NCI-H128 (cell line): ENCODE measurements at regions not wholly inside any gene's neighbourhood (a gene's known extent, or its start where the extent isn't known, plus 50 kb on each side); places are given as distances from the start of the nearest gene placed in this dataset.
A peak's percentile ranks its signal among the peaks of the same experiment; 100 is the strongest.

ENCODE experiments used
- DNase-seq: peaks from one replicate; lab custom pipeline; 2025; ENCODE audit not compliant: unreplicated experiment; lab: John Stamatoyannopoulos, UW

- DNase-seq, result no peak
Observed at GRCh38 chr16:54490112-54490488, 203.5 kb upstream of the IRX3 start.

GRCh38 chr16:54489225-54490111 is 202.9 kb upstream of the IRX3 start:
- peak; percentile 28 for DNase-seq

DNA sequence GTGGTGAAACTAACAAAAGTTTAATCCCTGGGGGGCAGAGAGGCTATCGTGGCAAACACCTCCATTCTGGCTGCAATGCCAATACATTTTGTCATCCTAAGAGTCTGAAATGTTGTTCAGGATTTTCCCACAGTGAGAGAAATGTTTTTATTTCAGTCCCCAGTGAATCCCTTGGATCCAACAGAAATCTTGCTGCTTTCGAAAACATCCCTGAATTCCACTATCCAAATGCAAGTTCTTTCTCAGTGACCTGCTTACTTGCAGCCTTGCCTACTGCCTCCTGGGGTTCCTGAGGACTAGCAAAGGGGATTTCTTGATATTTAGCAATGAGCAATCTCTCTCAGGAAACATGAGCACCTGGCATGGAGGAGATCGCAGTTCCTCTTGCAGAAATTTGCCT is 202.1 kb upstream of the IRX3 start:
- DNase-seq, result no peak

DNA sequence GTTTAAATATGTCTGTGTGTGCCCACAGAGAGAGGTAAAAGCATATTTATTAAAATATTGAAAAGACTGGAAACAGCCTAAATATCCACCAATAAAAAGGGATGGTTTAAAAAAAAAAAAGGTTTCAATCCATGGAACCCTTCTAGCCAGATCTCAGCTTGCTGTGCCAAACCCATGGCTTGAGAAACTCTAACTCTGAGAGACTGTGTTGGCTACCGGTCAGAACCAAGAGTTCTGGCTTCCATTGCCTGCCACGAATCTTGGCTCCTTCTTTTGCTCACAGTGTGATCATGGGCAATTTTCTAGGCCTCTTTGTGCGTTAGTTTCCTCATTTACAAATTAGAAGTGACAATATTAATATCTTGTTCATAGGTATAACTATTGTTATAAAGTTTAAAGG is 201.3 kb upstream of the IRX3 start:
- DNase-seq, result no peak

DNA sequence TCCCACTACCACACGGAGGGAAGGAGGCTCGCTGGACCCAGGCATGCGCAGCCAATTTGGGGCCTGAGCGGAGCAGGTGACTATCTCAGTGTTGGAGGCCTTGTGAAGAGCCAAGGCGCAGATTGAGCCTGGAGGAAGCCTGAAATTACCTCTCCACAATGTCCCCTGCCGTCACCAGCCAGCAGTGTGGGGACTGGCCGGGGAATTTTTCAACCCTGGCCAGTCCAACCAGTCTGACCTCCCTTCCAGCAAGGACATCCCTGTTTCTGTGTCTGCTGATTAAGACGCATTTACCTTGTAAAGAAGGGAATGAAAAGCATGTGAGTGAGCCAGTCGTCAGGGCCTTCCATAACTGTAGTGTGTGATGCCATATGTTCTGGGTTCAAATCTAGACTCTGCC is 198.1 kb upstream of the IRX3 start:
- no peak for DNase-seq

GRCh38 chr16:54482892-54483574 is 196.4 kb upstream of the IRX3 start:
- no peak for DNase-seq

DNA sequence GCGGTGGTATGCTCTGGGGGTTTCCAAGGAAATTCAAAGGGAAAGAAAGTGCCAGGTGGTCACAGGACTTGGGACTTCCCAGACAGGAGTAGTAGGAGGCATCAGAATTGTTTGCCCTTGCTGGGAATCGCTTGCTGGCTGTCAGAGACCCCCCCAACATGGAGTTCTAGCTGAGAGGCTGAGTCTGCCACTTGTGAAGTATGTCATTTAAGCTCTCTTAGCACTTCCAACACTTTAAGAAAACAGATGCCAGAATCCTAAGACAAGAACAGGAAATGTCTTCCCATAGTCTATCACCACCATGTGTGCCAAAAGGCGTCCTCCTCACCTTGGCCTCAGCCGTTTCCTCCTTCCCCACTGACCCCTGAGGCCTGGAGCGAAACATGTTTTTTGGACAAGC is 193.8 kb upstream of the IRX3 start:
- no peak for DNase-seq

- DNase-seq, result no peak
Observed at GRCh38 chr16:54479546-54479945, 193.0 kb upstream of the IRX3 start.

DNA sequence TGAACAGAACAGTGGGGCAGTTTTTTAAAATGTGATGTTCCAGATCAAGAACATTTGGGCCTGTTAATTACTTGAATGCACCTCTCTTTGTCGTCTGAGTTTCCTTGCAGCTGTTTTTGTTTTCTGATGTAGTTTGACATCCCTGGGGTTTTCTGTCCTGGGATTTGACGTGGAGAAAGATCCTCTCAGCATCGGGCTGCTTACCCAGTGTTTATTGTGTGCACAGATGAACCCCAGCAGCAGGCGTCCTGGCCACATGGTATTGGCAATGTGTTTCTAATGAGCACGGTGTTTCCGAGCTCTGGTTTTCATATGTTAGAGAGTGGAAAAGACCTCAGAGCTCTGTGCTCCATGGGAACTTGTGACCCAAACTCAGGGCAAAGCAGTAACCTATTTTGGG is 191.1 kb upstream of the IRX3 start:
- no peak for DNase-seq

GRCh38 chr16:54475019-54475601 is 188.5 kb upstream of the IRX3 start:
- no peak for DNase-seq

- DNase-seq, result no peak
Observed at GRCh38 chr16:54473226-54473993, 186.8 kb upstream of the IRX3 start.

DNA sequence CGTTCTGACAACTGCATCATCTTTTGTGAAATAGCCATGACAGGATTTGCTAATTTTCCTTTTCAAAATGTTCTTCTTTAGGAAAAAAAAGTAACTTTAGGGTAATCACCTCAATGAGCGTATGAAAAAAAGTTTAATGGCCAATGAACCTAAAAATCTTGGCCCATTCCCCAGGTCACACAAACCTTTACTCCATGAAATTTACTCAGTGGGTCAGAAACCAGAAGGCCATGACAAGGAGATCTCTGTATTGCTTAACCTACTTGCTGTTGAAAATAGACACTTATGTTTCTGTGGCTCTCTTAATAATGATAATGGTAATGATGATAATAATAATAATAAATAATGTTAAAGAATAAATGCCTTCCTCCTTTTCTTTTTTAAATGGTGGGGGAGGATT is 180.8 kb upstream of the IRX3 start:
- DNase-seq, result no peak

DNA sequence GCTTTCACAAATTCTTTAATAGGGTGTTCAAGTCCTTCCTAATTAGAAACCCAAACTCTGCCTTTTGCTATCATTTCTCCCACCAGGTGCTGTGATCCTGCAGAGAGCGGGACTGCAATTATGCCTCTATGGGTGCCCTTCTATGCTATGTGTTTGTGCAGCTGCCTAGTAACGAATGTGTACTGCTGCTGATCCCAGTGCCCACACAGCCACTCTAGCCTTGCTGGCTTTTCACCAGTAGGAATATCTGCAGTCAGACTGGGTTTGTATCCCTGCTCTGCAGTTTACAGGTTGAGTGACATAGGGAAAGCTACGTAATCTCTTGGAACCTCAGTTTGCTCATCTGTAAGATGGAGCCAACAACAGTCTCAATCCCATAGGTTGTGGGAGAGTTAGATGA is 179.6 kb upstream of the IRX3 start:
- DNase-seq, result no peak

GRCh38 chr16:54465063-54465462 is 178.5 kb upstream of the IRX3 start:
- DNase-seq, result no peak

GRCh38 chr16:54462771-54463170 is 176.2 kb upstream of the IRX3 start:
- DNase-seq, result no peak

GRCh38 chr16:54462151-54462651 is 175.6 kb upstream of the IRX3 start:
- DNase-seq, result no peak

DNA sequence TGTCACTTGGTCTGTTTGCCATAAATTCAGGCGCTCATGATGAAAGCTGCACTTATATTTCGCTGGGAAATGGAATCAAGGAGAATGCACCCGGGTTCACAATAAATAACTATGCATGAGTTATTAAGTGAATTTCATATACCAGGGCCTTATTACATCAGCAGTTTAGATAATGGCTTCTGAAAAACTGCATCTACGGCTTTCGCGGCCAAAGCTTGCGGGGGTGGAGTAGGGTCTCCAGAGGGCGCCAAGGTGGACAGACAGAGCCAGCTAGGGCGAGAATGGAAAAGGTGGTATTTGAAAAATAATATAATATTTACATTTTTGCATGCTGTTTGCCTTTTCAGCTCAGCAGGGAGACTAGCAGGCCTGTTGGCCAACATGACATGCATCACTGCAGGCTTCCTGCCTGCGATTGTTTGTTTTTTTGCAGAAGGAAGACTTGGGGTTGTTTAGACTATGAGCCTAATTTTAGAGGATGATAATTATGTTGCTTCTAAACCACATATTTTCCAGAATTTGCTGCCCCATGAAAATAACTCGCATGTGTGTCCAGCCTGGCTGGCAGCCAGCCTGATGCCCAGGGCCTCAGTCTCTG is 173.8 kb upstream of the IRX3 start:
- no peak for DNase-seq

GRCh38 chr16:54459509-54460262 is 173.1 kb upstream of the IRX3 start:
- DNase-seq, result no peak

GRCh38 chr16:54458923-54459322 is 172.3 kb upstream of the IRX3 start:
- DNase-seq, result no peak

- no peak for DNase-seq
Observed at GRCh38 chr16:54456291-54456690, 169.7 kb upstream of the IRX3 start.
